ENCODE measurements at regions not wholly inside any gene's neighbourhood (a gene's known extent, or its start where the extent isn't known, plus 50 kb on each side); places are given as distances from the start of the nearest gene placed in this dataset.

- DNase-seq = no peak
Observed at GRCh38 chr4:179976777-179977176, 2266.4 kb upstream of the TENM3 start.

- DNase-seq = no peak
Observed at GRCh38 chr4:179977378-179977777, 2265.8 kb upstream of the TENM3 start.

- DNase-seq = no peak
Observed at GRCh38 chr4:179981161-179981560, 2262.0 kb upstream of the TENM3 start.

- no peak for DNase-seq
Observed at GRCh38 chr4:179989975-179990374, 2253.2 kb upstream of the TENM3 start.

GRCh38 chr4:180009316-180009715 is 2233.9 kb upstream of the TENM3 start:
- DNase-seq = no peak

- DNase-seq = no peak
Observed at GRCh38 chr4:180028682-180029081, 2214.5 kb upstream of the TENM3 start.

- no peak for DNase-seq
Observed at GRCh38 chr4:180031330-180031729, 2211.9 kb upstream of the TENM3 start.

- DNase-seq = no peak
Observed at GRCh38 chr4:180041576-180041975, 2201.6 kb upstream of the TENM3 start.

GRCh38 chr4:180052629-180053028 is 2190.6 kb upstream of the TENM3 start:
- no peak for DNase-seq

- DNase-seq = no peak
Observed at GRCh38 chr4:180054291-180054690, 2188.9 kb upstream of the TENM3 start.

- no peak for DNase-seq
Observed at GRCh38 chr4:180057299-180057721, 2185.9 kb upstream of the TENM3 start.

- no peak for DNase-seq
Observed at GRCh38 chr4:180057891-180058671, 2185.1 kb upstream of the TENM3 start.

GRCh38 chr4:180058691-180059215 is 2184.4 kb upstream of the TENM3 start:
- DNase-seq = no peak

- DNase-seq = no peak
Observed at GRCh38 chr4:180059216-180059881, 2183.9 kb upstream of the TENM3 start.

- no peak for DNase-seq
Observed at GRCh38 chr4:180060159-180060889, 2182.9 kb upstream of the TENM3 start.

- DNase-seq = no peak
Observed at GRCh38 chr4:180081072-180081471, 2162.1 kb upstream of the TENM3 start.

- no peak for DNase-seq
Observed at GRCh38 chr4:180084561-180084960, 2158.6 kb upstream of the TENM3 start.

- no peak for DNase-seq
Observed at GRCh38 chr4:180086480-180087190, 2156.6 kb upstream of the TENM3 start.

GRCh38 chr4:180098586-180098985 is 2144.6 kb upstream of the TENM3 start:
- DNase-seq = no peak

GRCh38 chr4:180099957-180100356 is 2143.2 kb upstream of the TENM3 start:
- DNase-seq = no peak

GRCh38 chr4:180100433-180101344 is 2142.5 kb upstream of the TENM3 start:
- DNase-seq = no peak

Measured in CD4-positive, alpha-beta T cell treated with Interleukin-10 for 1 hour (primary cell).